ENCODE measurements at regions not wholly inside any gene's neighbourhood (a gene's known extent, or its start where the extent isn't known, plus 50 kb on each side); places are given as distances from the start of the nearest gene placed in this dataset.

GRCh38 chr5:110019780-110020179, 330.1 kb downstream of the MAN2A1 start:
- Histone ChIP-seq H3K27me3 (ENCODE audit: insufficient read depth in 3 of 3, low read length in 2 of 3) (no peaks in the 10 kb centered on the region), H3K36me3 (ENCODE audit: insufficient read depth in 1 of 2, low read depth in 1 of 2) (no peaks in the 10 kb centered on the region), H3K4me1 (no peaks in the 10 kb centered on the region), H3K27ac (no peak overlapping the region), H3K4me3 (no peak overlapping the region), H3K9me3 (no peaks in the 10 kb centered on the region)
- DNase-seq (no peak), ATAC-seq (no peak)
- intact Hi-C loops (cut with DNase I): no loop called here
- no peak for TF ChIP-seq CTCF (IDR thresholded peaks at IDR 0.05)
- WGBS, 3 donors: 92 to 95% (median 93%) methylated on average over 4 of the region's 4 CpGs

GRCh38 chr5:110021251-110021650, 331.5 kb downstream of the MAN2A1 start:
- Histone ChIP-seq H3K4me3 (no peak overlapping the region), H3K4me1 (no peaks in the 10 kb centered on the region), H3K9me3 (no peaks in the 10 kb centered on the region), H3K27me3 (ENCODE audit: insufficient read depth in 3 of 3, low read length in 2 of 3) (no peaks in the 10 kb centered on the region), H3K36me3 (ENCODE audit: insufficient read depth in 1 of 2, low read depth in 1 of 2) (no peaks in the 10 kb centered on the region), H3K27ac (no peak overlapping the region)
- intact Hi-C loops (cut with DNase I): no loop called here
- DNase-seq: no peak
- no peak for TF ChIP-seq CTCF (IDR thresholded peaks at IDR 0.05)
- ATAC-seq: no peak
- 71 to 74% (median 71%) methylated on average over 3 of the region's 3 CpGs for WGBS, 3 donors

GRCh38 chr5:110025160-110025559, 335.4 kb downstream of the MAN2A1 start:
- no peak for TF ChIP-seq CTCF (IDR thresholded peaks at IDR 0.05)
- WGBS, 3 donors: 94 to 98% (median 95%) methylated on average over 3 of the region's 3 CpGs
- no peaks in the 10 kb centered on the region for H3K9me3 ChIP-seq
- no peaks in the 10 kb centered on the region for H3K27me3 ChIP-seq (ENCODE audit: insufficient read depth in 3 of 3, low read length in 2 of 3)
- ATAC-seq: no peak
- H3K4me3 ChIP-seq: no peak overlapping the region
- no peaks in the 10 kb centered on the region for H3K36me3 ChIP-seq (ENCODE audit: insufficient read depth in 1 of 2, low read depth in 1 of 2)
- intact Hi-C loops (cut with DNase I): no loop called here
- H3K4me1 ChIP-seq: no peaks in the 10 kb centered on the region
- no peak overlapping the region for H3K27ac ChIP-seq
- DNase-seq: no peak

- Histone ChIP-seq H3K4me1 (no peaks in the 10 kb centered on the region), H3K27ac (no peak overlapping the region), H3K27me3 (ENCODE audit: insufficient read depth in 3 of 3, low read length in 2 of 3) (no peaks in the 10 kb centered on the region), H3K9me3 (no peaks in the 10 kb centered on the region), H3K36me3 (ENCODE audit: insufficient read depth in 1 of 2, low read depth in 1 of 2) (no peaks in the 10 kb centered on the region), H3K4me3 (no peak overlapping the region)
- no peak for DNase-seq
- ATAC-seq: no peak
- 17 to 41% (median 32%) methylated on average over 1 of the region's 1 CpG for WGBS, 3 donors
- TF ChIP-seq CTCF (IDR thresholded peaks at IDR 0.05): no peak
- intact Hi-C loops (cut with DNase I): no loop called here
These were observed 338.0 kb downstream of the MAN2A1 start for GRCh38 chr5:110027527-110028322.

Measured in psoas muscle (tissue), 7 donors.